Gastrocnemius medialis (tissue), 4 donors: ENCODE measurements at regions not wholly inside any gene's neighbourhood (a gene's known extent, or its start where the extent isn't known, plus 50 kb on each side); places are given as distances from the start of the nearest gene placed in this dataset.

Source experiments
- ATAC-seq, 2 donors: fragments of 150-250 bp; one replicate each; pipeline ENCODE4 v1.9.1; 2016
- DNase-seq, 2 donors: peaks; one replicate each; pipeline ENCODE4 v3.0.0-alpha.2; 2019
- H3K27ac ChIP-seq, 4 donors: fragments of 200-600 bp; sonication (generic); 1 replicate in 1 of 4; 2 replicates in 3 of 4; pipeline ENCODE4 v1.5.1; 2016 to 2018; ENCODE audit warnings: mild to moderate bottlenecking in 2 of 4, moderate library complexity in 1 of 4
- H3K27me3 ChIP-seq, 3 donors: fragments of 200-600 bp; sonication (generic) in 2 of 3; 1 replicate in 1 of 3; 2 replicates in 2 of 3; pipeline versions ENCODE4 v1.5.1 to v1.6.0; 2016 to 2019; ENCODE audit warnings: mild to moderate bottlenecking in 1 of 3, moderate library complexity in 1 of 3
- H3K36me3 ChIP-seq, 2 donors: fragments of 200-600 bp; sonication (generic) in 1 of 2; one replicate each; pipeline ENCODE4 v1.5.1; 2017 to 2018
- H3K4me1 ChIP-seq, 2 donors: fragments of 200-600 bp; sonication (generic) in 1 of 2; one replicate each; pipeline ENCODE4 v1.5.1; 2016 to 2017; ENCODE audit warnings: mild to moderate bottlenecking in 2 of 2
- H3K4me3 ChIP-seq, 4 donors: fragments of 200-600 bp; sonication (generic) in 3 of 4; 1 replicate in 1 of 4; 2 replicates in 3 of 4; pipeline ENCODE4 v1.5.1; 2016 to 2019; ENCODE audit warnings: mild to moderate bottlenecking in 2 of 4
- H3K9me3 ChIP-seq, 3 donors: fragments of 200-600 bp; sonication (generic) in 2 of 3; 1 replicate in 1 of 3; 2 replicates in 2 of 3; pipeline ENCODE4 v1.5.1; 2016 to 2019
- POLR2A ChIP-seq, 2 donors: fragments of 450-650 bp; IDR thresholded peaks; one replicate each; pipeline ENCODE4 v1.6.1; 2017; ENCODE audit warnings: antibody characterized with exemption in 2 of 2, mild to moderate bottlenecking in 2 of 2, moderate library complexity in 2 of 2
- in situ Hi-C, 4 donors: fragments of 200-750 bp; cut with MboI; loops; one replicate each; pipeline versions ENCODE4 v1.15.0 to v1.8.0; 2017; ENCODE audit warnings: low sequenced_read_pairs in 4 of 4
- intact Hi-C: fragments of 100-400 bp; cut with DNase I; formaldehyde crosslinking; loops from one replicate; pipeline ENCODE4 v1.15.1; 2023; ENCODE audit warnings: low total_unique reads
- TF ChIP-seq, protein P1 (sequence below), 5 experiments: fragments of 450-650 bp in 3 of 5; fragments of 200-600 bp in 2 of 5; sonication (generic) in 2 of 5; IDR thresholded peaks in 4 of 5; conservative IDR thresholded peaks in 1 of 5; 1 replicate in 4 of 5; 2 replicates in 1 of 5; pipeline ENCODE4 v1.5.1; 2016 to 2019; ENCODE audit warnings: antibody characterized with exemption in 5 of 5, mild to moderate bottlenecking in 3 of 5, moderate library complexity in 3 of 5

GRCh38 chr17:70563281-70563820 lies 394.0 kb downstream of the KCNJ2 start:
- no peak overlapping the region for H3K4me3 ChIP-seq
- in situ Hi-C loops (loop anchor here in 1 of 4 donors (25.0 kb wide), 1 partner anchor 976 kb away; no protein-coding TSS in a partner anchor), intact Hi-C loops (no loop called here)
- H3K27ac ChIP-seq, result no peak overlapping the region
- no peaks in the 10 kb centered on the region for H3K36me3 ChIP-seq
- DNase-seq (no peak), ATAC-seq (no peak)
- no peaks in the 10 kb centered on the region for H3K27me3 ChIP-seq
- H3K4me1 ChIP-seq, result peaks cover 0 to 12% of the 10 kb centered on the region in 2 donors
- no peaks in the 10 kb centered on the region for H3K9me3 ChIP-seq
- TF ChIP-seq POLR2A (IDR thresholded peaks at IDR 0.05), result no peak
- TF ChIP-seq, protein P1, sequence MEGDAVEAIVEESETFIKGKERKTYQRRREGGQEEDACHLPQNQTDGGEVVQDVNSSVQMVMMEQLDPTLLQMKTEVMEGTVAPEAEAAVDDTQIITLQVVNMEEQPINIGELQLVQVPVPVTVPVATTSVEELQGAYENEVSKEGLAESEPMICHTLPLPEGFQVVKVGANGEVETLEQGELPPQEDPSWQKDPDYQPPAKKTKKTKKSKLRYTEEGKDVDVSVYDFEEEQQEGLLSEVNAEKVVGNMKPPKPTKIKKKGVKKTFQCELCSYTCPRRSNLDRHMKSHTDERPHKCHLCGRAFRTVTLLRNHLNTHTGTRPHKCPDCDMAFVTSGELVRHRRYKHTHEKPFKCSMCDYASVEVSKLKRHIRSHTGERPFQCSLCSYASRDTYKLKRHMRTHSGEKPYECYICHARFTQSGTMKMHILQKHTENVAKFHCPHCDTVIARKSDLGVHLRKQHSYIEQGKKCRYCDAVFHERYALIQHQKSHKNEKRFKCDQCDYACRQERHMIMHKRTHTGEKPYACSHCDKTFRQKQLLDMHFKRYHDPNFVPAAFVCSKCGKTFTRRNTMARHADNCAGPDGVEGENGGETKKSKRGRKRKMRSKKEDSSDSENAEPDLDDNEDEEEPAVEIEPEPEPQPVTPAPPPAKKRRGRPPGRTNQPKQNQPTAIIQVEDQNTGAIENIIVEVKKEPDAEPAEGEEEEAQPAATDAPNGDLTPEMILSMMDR (IDR thresholded peaks at IDR 0.05 in 4 of 5, conservative IDR thresholded peaks at IDR 0.05 in 1 of 5), result no peak

DNA sequence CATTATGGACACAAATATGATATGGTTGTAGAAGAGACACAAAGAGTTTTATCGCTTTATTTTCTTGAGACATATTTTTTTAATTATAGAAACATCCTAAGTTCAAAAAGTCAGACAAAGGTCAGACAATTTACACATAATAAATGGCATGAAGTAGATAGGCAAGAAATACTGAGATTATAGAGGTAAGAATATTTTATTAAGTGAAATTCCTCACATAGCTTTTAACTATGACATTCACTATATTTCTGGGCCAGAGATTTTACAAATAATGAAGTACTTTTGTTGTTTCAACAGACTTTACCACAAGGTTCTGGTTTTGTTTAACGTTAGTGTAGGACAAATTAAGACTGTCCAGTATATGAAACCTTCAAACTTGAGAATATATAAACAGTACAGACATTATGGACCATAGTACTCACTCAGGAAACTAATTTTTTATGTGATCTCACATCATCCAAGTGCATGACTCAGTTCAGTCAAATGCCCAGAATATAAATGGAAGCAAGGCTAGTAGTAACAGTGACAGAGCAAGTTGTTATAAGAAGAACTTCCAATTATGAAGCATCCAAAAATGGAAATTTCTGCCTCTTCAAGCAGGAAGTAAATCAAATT lies 394.8 kb downstream of the KCNJ2 start:
- no peaks in the 10 kb centered on the region for H3K9me3 ChIP-seq
- no peak for DNase-seq
- H3K27me3 ChIP-seq, result no peaks in the 10 kb centered on the region
- peaks cover 0 to 12% of the 10 kb centered on the region in 2 donors for H3K4me1 ChIP-seq
- no peak overlapping the region for H3K4me3 ChIP-seq
- no peak for ATAC-seq
- H3K36me3 ChIP-seq, result no peaks in the 10 kb centered on the region
- TF ChIP-seq POLR2A (IDR thresholded peaks at IDR 0.05), result no peak
- TF ChIP-seq, protein P1 (IDR thresholded peaks at IDR 0.05 in 4 of 5, conservative IDR thresholded peaks at IDR 0.05 in 1 of 5), result no peak
- H3K27ac ChIP-seq, result no peak overlapping the region
- in situ Hi-C loops (loop anchor here in 1 of 4 donors (25.0 kb wide), 1 partner anchor 977 kb away; no protein-coding TSS in a partner anchor), intact Hi-C loops (no loop called here)

GRCh38 chr17:70569128-70569527 lies 399.8 kb downstream of the KCNJ2 start:
- Histone ChIP-seq H3K4me1 (peaks cover 0 to 5% of the 10 kb centered on the region in 2 donors), H3K27ac (no peak overlapping the region), H3K9me3 (no peaks in the 10 kb centered on the region), H3K36me3 (no peaks in the 10 kb centered on the region), H3K4me3 (no peak overlapping the region), H3K27me3 (no peaks in the 10 kb centered on the region)
- DNase-seq (no peak), ATAC-seq (no peak)
- intact Hi-C loops (no loop called here), in situ Hi-C loops (loop anchor here in 1 of 4 donors (25.0 kb wide), 1 partner anchor 982 kb away; no protein-coding TSS in a partner anchor)
- no peak for TF ChIP-seq POLR2A (IDR thresholded peaks at IDR 0.05)
- TF ChIP-seq, protein P1 (IDR thresholded peaks at IDR 0.05 in 4 of 5, conservative IDR thresholded peaks at IDR 0.05 in 1 of 5), result no peak

GRCh38 chr17:70577456-70577855 lies 408.1 kb downstream of the KCNJ2 start:
- TF ChIP-seq POLR2A (IDR thresholded peaks at IDR 0.05), result no peak
- TF ChIP-seq, protein P1 (IDR thresholded peaks at IDR 0.05 in 4 of 5, conservative IDR thresholded peaks at IDR 0.05 in 1 of 5), result no peak
- no peak overlapping the region for H3K27ac ChIP-seq

More at GRCh38 chr17:70577456-70577855, 408.1 kb downstream of the KCNJ2 start:
- no peaks in the 10 kb centered on the region for H3K9me3 ChIP-seq
- H3K36me3 ChIP-seq, result no peaks in the 10 kb centered on the region
- H3K4me3 ChIP-seq, result no peak overlapping the region
- intact Hi-C loops (no loop called here), in situ Hi-C loops (no loop called here)
- DNase-seq (no peak), ATAC-seq (no peak)
- no peaks in the 10 kb centered on the region for H3K4me1 ChIP-seq
- H3K27me3 ChIP-seq, result no peaks in the 10 kb centered on the region
